ENCODE measurements at regions not wholly inside any gene's neighbourhood (a gene's known extent, or its start where the extent isn't known, plus 50 kb on each side); places are given as distances from the start of the nearest gene placed in this dataset.

- TF ChIP-seq, protein P1, sequence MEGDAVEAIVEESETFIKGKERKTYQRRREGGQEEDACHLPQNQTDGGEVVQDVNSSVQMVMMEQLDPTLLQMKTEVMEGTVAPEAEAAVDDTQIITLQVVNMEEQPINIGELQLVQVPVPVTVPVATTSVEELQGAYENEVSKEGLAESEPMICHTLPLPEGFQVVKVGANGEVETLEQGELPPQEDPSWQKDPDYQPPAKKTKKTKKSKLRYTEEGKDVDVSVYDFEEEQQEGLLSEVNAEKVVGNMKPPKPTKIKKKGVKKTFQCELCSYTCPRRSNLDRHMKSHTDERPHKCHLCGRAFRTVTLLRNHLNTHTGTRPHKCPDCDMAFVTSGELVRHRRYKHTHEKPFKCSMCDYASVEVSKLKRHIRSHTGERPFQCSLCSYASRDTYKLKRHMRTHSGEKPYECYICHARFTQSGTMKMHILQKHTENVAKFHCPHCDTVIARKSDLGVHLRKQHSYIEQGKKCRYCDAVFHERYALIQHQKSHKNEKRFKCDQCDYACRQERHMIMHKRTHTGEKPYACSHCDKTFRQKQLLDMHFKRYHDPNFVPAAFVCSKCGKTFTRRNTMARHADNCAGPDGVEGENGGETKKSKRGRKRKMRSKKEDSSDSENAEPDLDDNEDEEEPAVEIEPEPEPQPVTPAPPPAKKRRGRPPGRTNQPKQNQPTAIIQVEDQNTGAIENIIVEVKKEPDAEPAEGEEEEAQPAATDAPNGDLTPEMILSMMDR (IDR thresholded peaks at IDR 0.05 in 8 of 11, conservative IDR thresholded peaks at IDR 0.05 in 3 of 11): no peak
- TF ChIP-seq POLR2AphosphoS5 (IDR thresholded peaks at IDR 0.05) (no peak), POLR2A (IDR thresholded peaks at IDR 0.05) (no peak)
Measured at GRCh38 chr7:156031679-156032478, 219.6 kb upstream of the SHH start.
